Breast epithelium (tissue), 4 donors: ENCODE measurements at regions not wholly inside any gene's neighbourhood (a gene's known extent, or its start where the extent isn't known, plus 50 kb on each side); places are given as distances from the start of the nearest gene placed in this dataset.

Source experiments
- DNase-seq, 2 donors: peaks; one replicate each; pipeline ENCODE4 v3.0.0-alpha.2; 2019; ENCODE audit warnings: low spot score in 2 of 2
- H3K27ac ChIP-seq, 2 donors: fragments of 200-600 bp; sonication (generic) in 1 of 2; one replicate each; pipeline ENCODE4 v1.5.1; 2016 to 2019; ENCODE audit warnings: mild to moderate bottlenecking in 1 of 2
- H3K27me3 ChIP-seq, 2 donors: fragments of 200-600 bp; sonication (generic) in 1 of 2; one replicate each; pipeline versions ENCODE4 v1.5.1 to v1.6.0; 2017 to 2019; ENCODE audit warnings: control low read depth in 1 of 2, mild to moderate bottlenecking in 1 of 2
- H3K36me3 ChIP-seq: fragments of 200-600 bp; one replicate; pipeline ENCODE4 v1.5.1; 2019
- H3K4me1 ChIP-seq, 2 donors: fragments of 200-600 bp; sonication (generic); one replicate each; pipeline ENCODE4 v1.5.1; 2016 to 2019; ENCODE audit warnings: control low read depth in 1 of 2
- H3K4me3 ChIP-seq, 3 donors: fragments of 200-600 bp; sonication (generic); 1 replicate in 2 of 3; 2 replicates in 1 of 3; pipeline ENCODE4 v1.5.1; 2016 to 2019; ENCODE audit warnings: mild to moderate bottlenecking in 3 of 3, moderate library complexity in 2 of 3
- H3K9me3 ChIP-seq, 2 donors: fragments of 200-600 bp; sonication (generic) in 1 of 2; one replicate each; pipeline ENCODE4 v1.5.1; 2016 to 2019; ENCODE audit warnings: control low read depth in 1 of 2
- CTCF ChIP-seq, 3 donors: fragments of 450-650 bp; IDR thresholded peaks; one replicate each; pipeline ENCODE4 v1.5.1; 2016 to 2017; ENCODE audit warnings: antibody characterized with exemption in 3 of 3, mild to moderate bottlenecking in 3 of 3, moderate library complexity in 3 of 3
- POLR2A ChIP-seq: fragments of 450-650 bp; IDR thresholded peaks from one replicate; pipeline ENCODE4 v1.6.1; 2016; ENCODE audit warnings: antibody characterized with exemption, mild to moderate bottlenecking, moderate library complexity
- POLR2AphosphoS5 ChIP-seq, 3 donors: sonication (generic); formaldehyde crosslinking; IDR thresholded peaks; one replicate each; pipeline ENCODE4 v1.6.1; 2017; ENCODE audit warnings: antibody characterized with exemption in 3 of 3
- intact Hi-C: fragments of 100-400 bp; cut with DNase I; formaldehyde crosslinking; loops from one replicate; pipeline ENCODE4 v1.15.1; 2023; ENCODE audit warnings: low total_unique reads

GRCh38 chr5:124034083-124034700 lies 522.2 kb downstream of the CSNK1G3 start:
- no peaks in the 10 kb centered on the region for H3K27me3 ChIP-seq
- no peak for TF ChIP-seq CTCF (IDR thresholded peaks at IDR 0.05)
- TF ChIP-seq POLR2A, result no peak
- no peak for TF ChIP-seq POLR2AphosphoS5 (IDR thresholded peaks at IDR 0.05)

GRCh38 chr5:124030043-124030491 lies 518.1 kb downstream of the CSNK1G3 start:
- intact Hi-C loops, result no loop called here
- no peak for DNase-seq

More at GRCh38 chr5:124034083-124034700, 522.2 kb downstream of the CSNK1G3 start:
- DNase-seq, result no peak
- no peaks in the 10 kb centered on the region for H3K4me1 ChIP-seq
- no peaks in the 10 kb centered on the region for H3K9me3 ChIP-seq
- H3K4me3 ChIP-seq, result no peak overlapping the region
- no peaks in the 10 kb centered on the region for H3K36me3 ChIP-seq
- intact Hi-C loops, result no loop called here
- no peak overlapping the region for H3K27ac ChIP-seq

GRCh38 chr5:124027441-124027840 lies 515.5 kb downstream of the CSNK1G3 start:
- Histone ChIP-seq H3K27me3 (no peaks in the 10 kb centered on the region), H3K4me3 (no peak overlapping the region), H3K27ac (no peak overlapping the region), H3K9me3 (no peaks in the 10 kb centered on the region), H3K36me3 (no peaks in the 10 kb centered on the region), H3K4me1 (no peaks in the 10 kb centered on the region)
- DNase-seq, result no peak
- intact Hi-C loops, result no loop called here
- no peak for TF ChIP-seq CTCF (IDR thresholded peaks at IDR 0.05)
- no peak for TF ChIP-seq POLR2AphosphoS5 (IDR thresholded peaks at IDR 0.05)
- no peak for TF ChIP-seq POLR2A

More at GRCh38 chr5:124030043-124030491, 518.1 kb downstream of the CSNK1G3 start:
- no peak overlapping the region for H3K4me3 ChIP-seq
- TF ChIP-seq POLR2AphosphoS5 (IDR thresholded peaks at IDR 0.05), result no peak
- no peak for TF ChIP-seq CTCF (IDR thresholded peaks at IDR 0.05)
- no peak for TF ChIP-seq POLR2A
- H3K27me3 ChIP-seq, result no peaks in the 10 kb centered on the region
- no peaks in the 10 kb centered on the region for H3K36me3 ChIP-seq
- no peaks in the 10 kb centered on the region for H3K4me1 ChIP-seq
- H3K27ac ChIP-seq, result no peak overlapping the region
- no peaks in the 10 kb centered on the region for H3K9me3 ChIP-seq

- H3K27me3 ChIP-seq, result no peaks in the 10 kb centered on the region
- TF ChIP-seq POLR2A (no peak), CTCF (IDR thresholded peaks at IDR 0.05) (no peak), POLR2AphosphoS5 (IDR thresholded peaks at IDR 0.05) (no peak)
- H3K36me3 ChIP-seq, result no peaks in the 10 kb centered on the region
- intact Hi-C loops, result no loop called here
- H3K4me1 ChIP-seq, result no peaks in the 10 kb centered on the region
- no peaks in the 10 kb centered on the region for H3K9me3 ChIP-seq
- no peak overlapping the region for H3K4me3 ChIP-seq
- H3K27ac ChIP-seq, result no peak overlapping the region
- no peak for DNase-seq
Measured at GRCh38 chr5:124025306-124025845, 513.4 kb downstream of the CSNK1G3 start.

GRCh38 chr5:124022966-124023365 lies 511.0 kb downstream of the CSNK1G3 start:
- TF ChIP-seq POLR2AphosphoS5 (IDR thresholded peaks at IDR 0.05), result no peak
- no peak for TF ChIP-seq CTCF (IDR thresholded peaks at IDR 0.05)
- TF ChIP-seq POLR2A, result no peak
- intact Hi-C loops, result no loop called here
- DNase-seq, result no peak
- Histone ChIP-seq H3K9me3 (no peaks in the 10 kb centered on the region), H3K4me1 (no peaks in the 10 kb centered on the region), H3K27ac (no peak overlapping the region), H3K27me3 (no peaks in the 10 kb centered on the region), H3K36me3 (no peaks in the 10 kb centered on the region), H3K4me3 (no peak overlapping the region)
